ENCODE measurements at regions not wholly inside any gene's neighbourhood (a gene's known extent, or its start where the extent isn't known, plus 50 kb on each side); places are given as distances from the start of the nearest gene placed in this dataset.
A peak's percentile ranks its signal among the peaks of the same experiment; 100 is the strongest.
"Not testable (repeated sequence)": the region's sequence is repeated elsewhere in the genome, so short reads cannot be mapped to it uniquely, and the experiment has no call there.

DNA sequence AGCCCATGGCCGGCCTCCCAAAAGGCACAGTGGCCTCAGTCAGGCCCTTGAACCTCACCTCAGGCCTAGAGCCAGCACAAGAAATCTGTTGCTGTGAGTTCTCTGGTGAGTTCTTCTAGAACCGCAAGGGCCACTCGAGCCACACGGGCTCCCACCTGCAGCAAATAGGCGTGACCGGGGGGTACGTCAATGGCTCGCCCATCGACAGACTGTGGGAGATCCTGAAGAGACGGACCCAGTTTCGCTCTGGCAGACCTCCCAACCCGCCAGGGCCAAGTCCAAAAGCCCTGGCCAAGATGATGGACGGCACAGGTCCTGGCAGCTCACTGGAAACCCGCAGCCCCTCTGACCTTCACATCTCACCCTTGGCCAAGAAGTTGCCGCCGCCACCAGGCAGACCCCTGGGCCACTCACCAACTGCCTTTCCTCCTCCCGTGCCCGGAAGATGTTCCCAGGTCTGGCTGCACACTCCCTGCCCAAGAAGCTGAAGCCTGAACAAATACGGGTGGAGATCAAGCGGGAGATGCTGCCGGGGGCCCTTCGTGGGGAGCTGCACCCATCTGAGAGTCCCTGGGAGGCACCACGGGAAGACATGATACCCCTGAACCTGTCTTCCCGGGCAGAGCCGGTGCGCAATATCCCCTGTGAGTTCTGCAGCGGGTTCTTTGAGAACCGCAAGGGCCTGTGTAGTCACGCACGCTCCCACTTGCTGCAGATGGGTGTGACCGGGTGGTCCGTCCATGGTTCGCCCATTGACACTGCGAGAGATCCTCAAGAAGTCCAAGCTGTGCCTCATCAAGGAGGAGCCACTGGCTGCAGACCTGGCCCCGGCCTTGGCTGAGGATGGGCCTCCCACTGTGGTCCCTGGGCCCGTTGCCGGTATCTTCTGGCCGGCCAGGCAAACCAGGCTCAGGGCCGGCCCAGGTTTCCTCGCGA, 544.2 kb upstream of the CCDC179 start:
- peak; percentile 77 for DNase-seq (ENCODE audit: low spot score)
- intact Hi-C loops (cut with DNase I): no loop called here

GRCh38 chr11:23405350-23405937, 545.2 kb upstream of the CCDC179 start:
- no peak for DNase-seq (ENCODE audit: low spot score)
- intact Hi-C loops (cut with DNase I): no loop called here

- intact Hi-C loops (cut with DNase I): no loop called here
- DNase-seq (ENCODE audit: low spot score): peak; percentile 80
These were observed 546.0 kb upstream of the CCDC179 start for GRCh38 chr11:23406131-23406819.

DNA sequence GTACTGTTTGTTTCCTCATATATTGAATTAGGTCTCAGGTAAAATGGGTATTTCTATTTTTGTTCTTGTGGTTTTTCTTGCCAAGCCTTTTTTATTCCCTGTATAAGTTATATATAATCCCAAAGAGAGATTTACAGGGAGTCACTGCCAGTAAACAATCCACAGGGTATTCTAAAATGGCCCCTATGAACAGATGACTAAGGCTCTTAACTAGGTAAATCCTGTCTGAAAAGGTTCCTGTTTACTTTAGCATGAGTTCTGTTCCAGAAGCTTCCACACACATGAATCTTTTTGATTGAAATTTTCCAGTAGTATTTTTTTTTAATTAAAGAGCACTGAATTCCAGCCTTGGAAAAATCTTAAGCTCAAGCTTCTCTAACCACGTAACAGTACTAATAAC, 552.8 kb upstream of the CCDC179 start:
- intact Hi-C loops (cut with DNase I): no loop called here
- no peak for DNase-seq (ENCODE audit: low spot score)

DNA sequence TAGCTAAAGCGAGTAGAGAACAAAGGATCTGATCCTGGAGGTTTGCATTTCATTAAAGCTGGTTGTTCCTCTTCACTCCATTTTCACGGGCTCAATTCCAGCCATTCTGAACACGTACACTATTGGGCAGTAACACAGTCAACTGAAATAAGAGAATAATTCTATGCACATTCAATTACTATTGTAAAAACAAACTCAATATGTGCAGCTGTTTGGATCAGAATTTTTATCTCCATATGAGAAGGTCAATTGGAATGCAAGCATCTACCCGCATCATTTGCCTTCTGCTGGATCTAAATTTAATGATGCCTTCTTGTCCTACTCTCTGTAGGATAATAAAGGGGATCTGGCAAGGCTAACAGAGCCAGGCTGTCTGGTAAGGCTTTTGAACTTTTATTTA, 562.8 kb upstream of the CCDC179 start:
- intact Hi-C loops (cut with DNase I): no loop called here
- DNase-seq (ENCODE audit: low spot score): no peak

DNA sequence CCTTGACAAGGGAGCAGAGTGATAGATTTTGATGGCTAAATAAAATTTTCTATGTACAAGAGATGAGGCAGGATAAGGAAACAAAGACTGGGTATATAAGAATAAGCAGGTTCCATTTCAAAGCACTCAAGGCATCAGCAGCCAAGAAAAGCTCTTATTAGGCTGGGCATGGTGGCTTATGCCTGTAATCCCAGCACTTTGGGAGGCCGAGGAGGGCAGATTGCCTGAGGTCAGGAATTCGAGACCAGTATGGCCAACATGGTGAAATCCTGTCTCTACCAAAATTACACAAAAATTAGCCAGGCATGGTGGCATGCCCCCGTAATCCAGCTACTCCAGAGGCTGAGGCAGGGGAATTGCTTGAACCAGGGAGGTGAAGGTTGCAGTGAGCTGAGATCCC, 563.4 kb upstream of the CCDC179 start:
- intact Hi-C loops (cut with DNase I): no loop called here
- no peak for DNase-seq (ENCODE audit: low spot score)

GRCh38 chr11:23425381-23425780, 565.1 kb upstream of the CCDC179 start:
- intact Hi-C loops (cut with DNase I): no loop called here
- DNase-seq (ENCODE audit: low spot score): no peak

- DNase-seq (ENCODE audit: low spot score): no peak
- intact Hi-C loops (cut with DNase I): no loop called here
These were observed 569.3 kb upstream of the CCDC179 start for GRCh38 chr11:23429569-23429968.

- DNase-seq (ENCODE audit: low spot score): no peak
- intact Hi-C loops (cut with DNase I): no loop called here
These were observed 593.2 kb upstream of the CCDC179 start for GRCh38 chr11:23453522-23453921.

- intact Hi-C loops (cut with DNase I): no loop called here
- no peak for DNase-seq (ENCODE audit: low spot score)
These were observed 595.1 kb upstream of the CCDC179 start for GRCh38 chr11:23455321-23455891.

DNA sequence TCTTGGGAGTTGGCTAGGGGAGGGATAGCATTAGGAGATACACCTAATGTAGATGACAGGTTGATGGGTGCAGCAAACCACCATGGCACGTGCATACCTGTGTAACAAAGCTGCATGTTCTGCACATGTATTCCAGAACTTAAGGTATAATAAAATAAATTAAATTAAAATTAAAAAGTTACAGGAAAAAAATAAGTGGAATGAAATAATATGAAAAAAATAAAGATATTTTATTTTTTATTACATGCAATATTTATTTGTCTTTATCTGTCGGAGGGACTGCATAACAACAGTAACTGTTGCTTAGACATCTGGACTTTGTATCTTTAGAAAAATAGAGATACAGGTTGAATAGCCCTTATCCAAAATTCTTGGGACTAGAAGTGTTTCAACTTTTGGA, 597.4 kb upstream of the CCDC179 start:
- DNase-seq (ENCODE audit: low spot score): no peak
- intact Hi-C loops (cut with DNase I): no loop called here

DNA sequence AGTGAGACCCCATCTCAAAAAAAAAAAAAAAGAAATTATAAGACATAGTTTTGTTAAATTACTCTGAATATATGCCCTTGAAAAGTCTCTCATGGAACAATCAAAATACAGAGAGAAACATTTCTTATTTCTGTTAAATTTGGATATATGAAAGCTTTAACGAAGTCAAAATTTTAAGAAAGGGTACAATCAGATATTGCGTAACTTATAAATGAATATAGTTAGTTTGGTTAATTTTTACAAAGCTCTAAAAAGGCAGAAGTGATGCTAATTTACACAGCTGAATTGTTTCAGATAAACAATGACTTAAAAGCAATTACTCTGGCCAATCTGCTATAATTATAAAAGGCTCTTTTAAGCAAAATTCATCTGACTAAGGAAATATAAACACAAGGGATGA, 611.6 kb upstream of the CCDC179 start:
- intact Hi-C loops (cut with DNase I): no loop called here
- no peak for DNase-seq (ENCODE audit: low spot score)

DNA sequence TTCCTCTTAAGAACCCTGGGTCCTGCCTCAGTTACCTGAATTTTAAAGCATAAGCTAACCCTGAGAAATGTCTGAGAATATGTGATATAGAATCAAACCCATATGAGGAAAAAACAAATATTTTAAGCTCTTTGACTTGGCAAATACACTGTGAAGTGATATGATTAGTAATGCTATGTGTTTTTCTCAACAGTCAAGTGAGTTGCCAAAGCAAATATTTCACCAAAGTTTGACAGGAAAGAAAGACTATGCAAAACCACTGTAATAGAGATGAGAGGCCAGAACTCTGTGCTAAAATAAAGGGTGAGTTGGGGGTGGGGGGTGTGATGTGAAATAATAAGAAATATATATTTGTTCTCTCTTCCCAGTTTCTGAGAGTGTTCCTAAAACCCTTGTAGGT, 613.5 kb upstream of the CCDC179 start:
- intact Hi-C loops (cut with DNase I): no loop called here
- DNase-seq (ENCODE audit: low spot score): no peak

DNA sequence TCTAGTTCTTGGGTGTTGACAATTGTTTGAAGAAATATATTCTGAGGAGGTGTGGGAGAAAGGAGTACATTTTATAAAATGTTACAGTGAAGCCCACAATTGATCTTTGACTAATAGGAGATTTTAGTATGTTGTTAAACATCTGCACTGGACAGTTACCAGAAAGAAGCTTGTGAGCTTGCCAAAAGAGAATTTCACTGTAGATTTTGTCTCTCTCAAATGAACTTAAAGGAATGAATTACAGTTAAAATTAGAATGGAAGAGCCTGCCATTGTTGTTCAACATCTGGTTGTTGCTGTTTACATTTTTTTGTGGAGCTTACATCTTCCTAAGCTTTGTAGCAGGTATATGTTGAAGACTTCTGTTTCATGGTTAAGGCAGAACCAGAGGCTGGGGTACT, 620.5 kb upstream of the CCDC179 start:
- intact Hi-C loops (cut with DNase I): no loop called here
- DNase-seq (ENCODE audit: low spot score): no peak

DNA sequence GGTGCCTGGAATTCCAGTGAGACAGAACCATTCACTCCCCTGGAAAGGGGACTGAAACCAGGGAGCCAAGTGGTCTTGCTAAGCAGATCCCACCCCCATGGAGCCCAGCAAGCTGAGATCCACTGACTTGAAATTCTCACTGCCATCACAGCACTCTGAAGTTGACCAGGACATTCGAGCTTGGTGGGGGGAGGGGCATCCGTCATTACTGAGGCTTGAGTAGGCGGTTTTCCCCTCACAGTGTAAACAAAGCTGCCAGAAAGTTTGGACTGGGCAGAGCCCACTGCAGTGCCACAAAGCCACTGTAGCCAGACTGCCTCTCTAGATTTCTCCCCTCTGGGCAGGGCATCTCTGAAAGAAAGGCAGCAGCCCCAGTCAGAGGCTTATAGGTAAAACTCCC, 623.9 kb upstream of the CCDC179 start:
- DNase-seq (ENCODE audit: low spot score): peak; percentile 12
- intact Hi-C loops (cut with DNase I): not testable (repeated sequence)

DNA sequence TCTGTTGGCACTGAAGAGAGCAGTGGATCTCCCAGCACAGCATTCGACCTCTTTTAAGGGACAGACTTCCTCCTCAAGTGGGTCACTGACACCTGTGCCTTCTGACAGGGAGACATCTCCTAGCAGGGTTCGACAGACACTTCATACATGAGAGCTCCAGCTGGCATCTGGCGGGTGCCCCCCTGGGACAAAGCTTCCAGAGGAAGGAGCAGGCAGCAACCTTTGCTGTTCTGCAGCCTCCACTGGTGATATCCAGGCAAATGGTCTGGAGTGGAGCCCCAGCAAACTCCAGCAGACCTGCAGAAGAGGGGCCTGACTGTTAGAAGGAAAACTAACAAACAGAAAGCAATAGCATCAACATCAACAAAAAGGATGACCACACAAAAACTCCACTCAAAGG, 624.3 kb upstream of the CCDC179 start:
- DNase-seq (ENCODE audit: low spot score): peak; percentile 58
- intact Hi-C loops (cut with DNase I): not testable (repeated sequence)

GRCh38 chr11:23490557-23491235, 630.4 kb upstream of the CCDC179 start:
- intact Hi-C loops (cut with DNase I): no loop called here

DNA sequence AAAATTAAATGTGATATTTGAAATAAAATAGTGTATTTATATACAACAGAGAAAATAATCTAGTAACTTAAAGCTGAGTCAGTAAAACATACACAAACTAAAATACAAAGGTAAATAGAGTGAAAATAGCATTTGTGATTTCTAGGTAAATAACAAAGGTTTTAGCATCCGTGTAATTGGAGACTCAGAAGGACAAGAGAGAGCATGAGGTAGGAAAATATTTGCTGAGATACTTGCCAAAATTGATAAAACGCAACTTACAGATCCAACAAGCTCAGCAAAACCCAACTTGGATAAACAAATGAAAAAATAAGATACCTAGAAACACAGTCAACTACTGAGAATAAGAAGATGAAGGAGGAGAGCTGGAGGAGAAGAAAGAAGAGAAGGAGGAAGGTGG, 634.7 kb upstream of the CCDC179 start:
- DNase-seq (ENCODE audit: low spot score): no peak
- intact Hi-C loops (cut with DNase I): no loop called here

More at GRCh38 chr11:23490557-23491235, 630.4 kb upstream of the CCDC179 start:
- DNase-seq (ENCODE audit: low spot score): no peak

DNA sequence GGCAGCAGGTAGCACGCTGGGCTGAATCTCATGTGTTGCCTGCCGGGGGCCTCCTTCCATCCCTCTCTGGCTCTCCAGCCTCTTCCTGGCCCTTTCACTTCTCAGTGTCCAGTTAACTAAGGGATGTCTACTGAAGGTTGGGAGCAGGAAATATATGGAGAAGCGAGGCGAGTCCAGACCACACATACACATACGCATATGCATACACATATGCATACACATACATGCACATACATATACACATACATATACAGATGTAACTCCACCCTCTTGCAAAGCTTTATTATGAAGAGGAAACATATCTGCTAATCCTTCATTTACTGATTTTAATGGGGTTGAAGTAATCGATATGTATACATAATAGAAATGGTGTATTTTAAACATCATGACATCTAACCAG, 636.1 kb upstream of the CCDC179 start:
- intact Hi-C loops (cut with DNase I): no loop called here
- DNase-seq (ENCODE audit: low spot score): no peak

DNA sequence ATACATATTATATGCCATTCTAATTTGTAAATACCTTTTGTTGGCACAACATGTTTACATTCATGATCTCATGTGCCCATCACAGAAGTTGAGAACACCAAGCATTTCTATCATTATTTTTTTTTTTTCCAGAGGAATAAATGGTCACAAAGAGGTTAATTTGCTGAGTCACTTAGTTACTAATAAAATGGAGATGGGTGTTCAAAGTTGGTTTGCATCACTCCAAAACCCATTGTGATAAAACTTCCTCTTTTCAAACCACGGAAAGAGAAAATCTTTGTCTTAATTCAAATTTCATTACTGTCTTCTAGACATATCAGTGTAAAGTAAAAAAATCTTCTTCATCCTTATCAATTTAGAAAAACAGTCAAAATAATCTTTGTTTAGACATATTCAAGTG, 636.8 kb upstream of the CCDC179 start:
- intact Hi-C loops (cut with DNase I): no loop called here
- no peak for DNase-seq (ENCODE audit: low spot score)
